22Rv1 (cell line): ENCODE measurements at regions not wholly inside any gene's neighbourhood (a gene's known extent, or its start where the extent isn't known, plus 50 kb on each side); places are given as distances from the start of the nearest gene placed in this dataset.

ENCODE experiments used
- H3K27ac ChIP-seq: fragments of 450-650 bp; 2 replicates; pipeline ENCODE4 v1.5.1; 2017
- CTCF ChIP-seq: fragments of 450-650 bp; IDR thresholded peaks from 2 replicates; pipeline ENCODE4 v1.5.1; 2017; ENCODE audit warnings: mild to moderate bottlenecking
- ZFX ChIP-seq: fragments of 450-650 bp; IDR thresholded peaks from 2 replicates; pipeline ENCODE4 v1.6.1; 2017; ENCODE audit warnings: antibody characterized with exemption, borderline replicate concordance

GRCh38 chr13:89748716-89749115, 1598.8 kb upstream of the MIR17HG start:
- TF ChIP-seq CTCF = no peak
- no peak for TF ChIP-seq ZFX
- no peak overlapping the region for H3K27ac ChIP-seq

GRCh38 chr13:89749888-89750287, 1597.6 kb upstream of the MIR17HG start:
- no peak overlapping the region for H3K27ac ChIP-seq
- no peak for TF ChIP-seq CTCF
- no peak for TF ChIP-seq ZFX

- H3K27ac ChIP-seq = no peak overlapping the region
- TF ChIP-seq ZFX (no peak), CTCF (no peak)
These were observed 1597.1 kb upstream of the MIR17HG start for GRCh38 chr13:89750371-89750770.

- TF ChIP-seq CTCF (no peak), ZFX (no peak)
- no peak overlapping the region for H3K27ac ChIP-seq
These were observed 1596.0 kb upstream of the MIR17HG start for GRCh38 chr13:89751432-89751930.

GRCh38 chr13:89752394-89752793, 1595.1 kb upstream of the MIR17HG start:
- TF ChIP-seq ZFX (no peak), CTCF (no peak)
- no peak overlapping the region for H3K27ac ChIP-seq

GRCh38 chr13:89755729-89756492, 1591.6 kb upstream of the MIR17HG start:
- TF ChIP-seq CTCF (no peak), ZFX (no peak)
- no peak overlapping the region for H3K27ac ChIP-seq

GRCh38 chr13:89763005-89763404, 1584.5 kb upstream of the MIR17HG start:
- H3K27ac ChIP-seq = no peak overlapping the region
- TF ChIP-seq ZFX (no peak), CTCF (no peak)
